Left cardiac atrium (tissue), 4 donors: ENCODE measurements at regions not wholly inside any gene's neighbourhood (a gene's known extent, or its start where the extent isn't known, plus 50 kb on each side); places are given as distances from the start of the nearest gene placed in this dataset.
"Not testable (repeated sequence)": the region's sequence is repeated elsewhere in the genome, so short reads cannot be mapped to it uniquely, and the experiment has no call there.

Source experiments
- ATAC-seq, 2 donors: fragments of 200-7000 bp; cut with Tn5 transposase; one replicate each; pipeline ENCODE4 v1.9.1; 2020; ENCODE audit warnings: mild to moderate bottlenecking in 2 of 2, moderate library complexity in 2 of 2
- DNase-seq: peaks from one replicate; pipeline ENCODE4 v3.0.0-alpha.2; 2020
- intact Hi-C, 2 donors: fragments of 100-400 bp; cut with DNase I; formaldehyde crosslinking; loops; one replicate each; pipeline versions ENCODE4 v1.14.1 to v1.15.1; 2022 to 2023
- donor health status: DM: no; HTN: yes; CAD: no.
- donor health status: DM: no; HTN: yes; CAD: no; lungs with severe emphysema.
- donor health status: DM: yes; HTN: yes; CAD: no.
- donor health status: Dilated cardiomyopathy.

DNA sequence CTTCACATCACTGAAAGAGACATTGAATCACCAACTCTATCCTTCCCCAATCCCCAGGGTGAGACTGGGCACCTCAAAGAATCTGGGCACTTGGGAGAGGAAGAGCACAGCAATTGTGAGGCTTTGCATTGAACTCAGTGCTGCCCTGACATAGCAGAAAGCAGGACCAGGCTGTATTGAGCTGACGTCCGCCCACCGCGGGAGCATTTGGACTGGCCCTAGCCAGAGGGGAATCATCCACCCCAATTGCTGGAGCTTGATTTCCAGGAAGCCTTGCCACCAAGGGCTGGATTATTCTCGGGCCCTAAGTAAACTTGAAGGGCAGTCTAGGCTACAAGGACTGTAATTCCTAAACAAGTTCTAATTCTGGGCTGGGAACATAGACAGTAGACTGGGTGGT, 416.3 kb upstream of the PHF14 start:
- intact Hi-C loops, result loop anchor here in 1 of 2 donors (10.0 kb wide), 1 partner anchor 57 kb away; no protein-coding TSS in a partner anchor
- ATAC-seq, result no peak
- DNase-seq, result no peak

DNA sequence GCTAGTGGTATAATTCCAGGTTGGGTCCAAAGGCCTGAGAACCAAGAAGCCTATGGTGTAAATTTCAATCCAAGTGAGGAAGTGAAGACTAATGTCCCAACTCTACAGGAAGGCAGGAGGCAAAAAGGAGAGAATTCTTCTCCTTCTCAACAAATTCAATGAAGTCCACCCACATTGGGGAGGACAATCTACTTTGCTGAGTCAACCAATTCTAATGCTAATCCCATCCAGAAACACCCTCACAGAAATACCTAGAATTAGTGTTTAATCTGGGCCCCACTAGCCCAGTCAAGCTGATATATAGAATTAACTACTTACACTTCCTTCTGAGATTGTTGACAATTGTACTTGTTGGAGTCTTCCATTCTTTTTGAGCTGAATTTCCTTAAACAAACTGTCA, 413.2 kb upstream of the PHF14 start:
- DNase-seq (no peak), ATAC-seq (no peak)
- intact Hi-C loops, result no loop called here

- ATAC-seq, result no peak
Measured at GRCh38 chr7:10568891-10569290, 404.8 kb upstream of the PHF14 start.

GRCh38 chr7:10571759-10572158, 401.9 kb upstream of the PHF14 start:
- DNase-seq (no peak), ATAC-seq (no peak)
- intact Hi-C loops, result no loop called here

More at GRCh38 chr7:10568891-10569290, 404.8 kb upstream of the PHF14 start:
- no peak for DNase-seq
- intact Hi-C loops, result no loop called here

DNA sequence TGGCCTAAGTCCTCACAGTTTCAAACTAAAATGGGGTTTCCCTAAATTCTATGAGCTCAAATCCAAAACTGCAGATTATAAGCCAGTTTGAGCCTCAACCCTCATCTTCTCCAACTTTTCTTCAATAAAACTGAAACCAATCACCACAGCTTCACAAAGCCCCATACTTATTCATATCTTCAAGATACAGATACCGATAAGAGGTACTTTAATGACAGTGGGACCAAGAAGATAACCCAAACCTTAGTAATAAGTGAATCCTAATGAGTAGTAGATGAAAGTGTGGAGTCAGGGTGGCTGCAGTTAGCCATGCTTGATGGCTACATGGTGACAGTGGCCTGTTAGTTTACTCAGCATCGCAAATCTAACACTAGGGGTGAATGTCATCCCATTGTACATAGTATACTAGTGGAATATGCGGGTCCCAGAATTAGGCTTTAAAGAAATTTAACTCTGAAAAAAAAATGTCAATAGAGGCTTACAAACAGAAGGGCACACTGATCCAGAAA, 395.8 kb upstream of the PHF14 start:
- intact Hi-C loops, result no loop called here
- DNase-seq (no peak), ATAC-seq (no peak)

GRCh38 chr7:10579561-10579960, 394.1 kb upstream of the PHF14 start:
- no peak for ATAC-seq
- no peak for DNase-seq
- intact Hi-C loops, result no loop called here

GRCh38 chr7:10584886-10585285, 388.8 kb upstream of the PHF14 start:
- DNase-seq (no peak), ATAC-seq (no peak)
- intact Hi-C loops, result no loop called here

GRCh38 chr7:10588084-10588483, 385.6 kb upstream of the PHF14 start:
- ATAC-seq, result no peak

DNA sequence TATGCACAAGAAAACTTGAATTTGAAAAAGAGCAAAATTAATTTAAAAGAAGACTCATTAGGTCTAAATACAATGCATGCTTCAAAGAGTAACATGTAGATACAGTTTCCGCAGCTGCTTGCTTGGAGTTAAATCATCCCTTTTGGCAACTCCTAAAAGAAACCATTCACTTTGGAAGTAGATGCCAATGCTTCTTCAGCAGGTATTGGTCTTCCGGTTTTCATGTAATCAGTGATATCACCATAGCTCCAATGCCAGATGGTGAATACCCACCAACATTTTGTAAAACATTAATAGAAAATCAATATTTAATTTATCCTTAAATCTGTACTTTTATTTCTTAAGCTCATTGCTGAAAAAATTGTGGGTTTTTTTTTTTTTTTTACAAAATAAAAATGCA, 381.1 kb upstream of the PHF14 start:
- no peak for ATAC-seq

More at GRCh38 chr7:10588084-10588483, 385.6 kb upstream of the PHF14 start:
- intact Hi-C loops, result no loop called here
- DNase-seq, result no peak

DNA sequence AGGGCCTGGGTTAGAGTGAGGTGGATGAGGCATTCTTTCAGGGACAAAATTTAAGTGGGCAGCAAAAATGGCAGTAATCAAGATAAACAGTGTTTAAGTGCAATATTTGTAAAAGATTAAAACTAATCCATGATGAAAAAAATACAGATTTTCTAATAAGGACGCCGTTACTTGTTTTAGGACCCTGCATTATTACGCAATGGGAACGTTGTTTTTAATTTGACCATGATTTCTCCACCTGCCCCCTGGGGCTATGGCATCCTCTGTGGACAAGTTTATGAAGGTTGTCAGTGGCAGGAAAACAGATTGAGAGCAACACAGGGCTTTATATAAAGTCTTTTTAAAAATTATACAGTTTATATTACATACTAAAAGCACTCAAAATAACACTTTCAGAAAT, 380.6 kb upstream of the PHF14 start:
- no peak for DNase-seq
- intact Hi-C loops, result no loop called here
- no peak for ATAC-seq

More for the DNA sequence above, 381.1 kb upstream of the PHF14 start:
- no peak for DNase-seq
- intact Hi-C loops, result no loop called here

- ATAC-seq (no peak), DNase-seq (no peak)
- intact Hi-C loops, result no loop called here
Measured at GRCh38 chr7:10596827-10597226, 376.8 kb upstream of the PHF14 start.

DNA sequence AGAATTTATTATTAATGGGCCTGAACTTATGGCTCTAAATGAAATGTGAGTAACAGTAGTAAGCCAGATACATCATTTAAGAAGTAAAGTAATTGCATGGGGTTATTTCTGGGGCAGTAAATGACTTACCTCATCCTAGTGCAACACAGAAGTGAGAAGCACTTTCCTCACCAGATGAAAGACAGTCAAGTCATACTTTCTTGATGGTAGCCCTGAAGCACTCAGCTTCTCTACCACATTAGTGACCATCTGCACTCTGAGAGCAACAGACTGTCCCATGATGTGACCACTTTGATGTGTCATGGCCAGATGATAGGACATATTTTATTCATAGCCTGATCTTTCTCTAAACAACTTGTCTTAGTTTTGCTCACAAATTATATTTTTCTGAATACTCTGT, 369.5 kb upstream of the PHF14 start:
- DNase-seq, result no peak
- ATAC-seq, result no peak
- intact Hi-C loops, result no loop called here

- intact Hi-C loops, result loop anchor here in 1 of 2 donors (10.0 kb wide), 1 partner anchor 58 kb away; no protein-coding TSS in a partner anchor
- DNase-seq (no peak), ATAC-seq (no peak)
Measured at GRCh38 chr7:10612950-10613349, 360.7 kb upstream of the PHF14 start.

DNA sequence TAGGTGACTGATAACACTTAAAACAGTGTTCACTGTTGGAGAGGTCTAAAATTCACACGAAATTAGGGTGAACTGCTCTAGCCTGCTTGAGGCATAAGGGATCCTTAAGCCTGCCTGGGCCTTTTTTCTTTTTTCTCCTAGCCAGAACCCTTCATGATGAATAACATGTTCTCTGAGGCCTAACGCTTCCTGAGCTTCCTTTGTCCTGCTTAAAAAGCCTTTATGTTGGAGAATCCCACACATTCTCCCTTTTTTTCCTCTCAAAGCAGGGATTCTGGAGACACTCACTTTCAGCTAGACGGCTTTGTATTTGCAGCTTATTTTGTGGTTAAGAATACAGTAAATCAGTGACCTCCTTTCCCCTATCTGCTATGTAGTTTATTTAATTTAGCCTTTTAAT, 354.7 kb upstream of the PHF14 start:
- ATAC-seq (no peak), DNase-seq (no peak)
- intact Hi-C loops, result loop anchor here in 1 of 2 donors (10.0 kb wide), 1 partner anchor 64 kb away; no protein-coding TSS in a partner anchor

GRCh38 chr7:10632712-10633111, 341.0 kb upstream of the PHF14 start:
- intact Hi-C loops, result no loop called here
- no peak for DNase-seq
- ATAC-seq, result no peak

DNA sequence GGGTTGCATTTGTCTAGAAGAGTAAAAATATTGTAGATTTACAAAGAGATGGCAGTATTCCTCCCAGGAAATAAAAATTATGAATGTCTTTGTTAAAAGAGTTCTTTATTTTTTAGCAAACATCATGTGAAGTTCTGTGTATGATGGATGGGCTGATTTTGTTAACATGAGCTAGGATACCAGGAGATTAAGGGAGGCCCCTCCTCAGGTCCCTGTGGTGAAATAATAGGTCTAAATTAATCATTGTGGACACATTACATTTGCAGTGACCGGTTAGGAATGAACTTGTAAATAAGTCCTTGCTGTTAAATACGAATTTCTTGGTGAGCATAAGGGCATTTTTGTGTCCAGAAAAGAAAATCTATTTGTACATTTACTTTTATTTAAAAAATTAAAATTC, 339.4 kb upstream of the PHF14 start:
- no peak for DNase-seq
- intact Hi-C loops, result no loop called here
- ATAC-seq, result no peak

DNA sequence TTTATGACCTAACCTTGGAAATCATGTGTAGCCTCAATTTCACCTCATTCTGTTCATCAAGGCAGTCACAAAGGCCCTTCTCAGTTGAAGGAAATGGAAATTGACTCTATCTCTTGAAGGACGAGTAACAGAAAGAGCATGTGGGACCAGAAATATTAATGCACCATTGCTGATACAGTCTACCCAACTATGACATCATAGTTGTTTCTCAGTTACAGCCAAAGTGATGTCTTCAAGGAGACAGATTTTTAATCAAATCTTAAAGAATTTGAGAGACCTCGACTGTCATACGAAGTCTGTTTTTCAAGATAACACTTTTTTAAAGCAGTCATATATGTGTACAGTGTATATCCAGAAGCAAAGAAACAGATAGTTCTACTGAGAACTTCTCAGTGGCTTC, 335.7 kb upstream of the PHF14 start:
- intact Hi-C loops, result no loop called here
- DNase-seq (no peak), ATAC-seq (no peak)

DNA sequence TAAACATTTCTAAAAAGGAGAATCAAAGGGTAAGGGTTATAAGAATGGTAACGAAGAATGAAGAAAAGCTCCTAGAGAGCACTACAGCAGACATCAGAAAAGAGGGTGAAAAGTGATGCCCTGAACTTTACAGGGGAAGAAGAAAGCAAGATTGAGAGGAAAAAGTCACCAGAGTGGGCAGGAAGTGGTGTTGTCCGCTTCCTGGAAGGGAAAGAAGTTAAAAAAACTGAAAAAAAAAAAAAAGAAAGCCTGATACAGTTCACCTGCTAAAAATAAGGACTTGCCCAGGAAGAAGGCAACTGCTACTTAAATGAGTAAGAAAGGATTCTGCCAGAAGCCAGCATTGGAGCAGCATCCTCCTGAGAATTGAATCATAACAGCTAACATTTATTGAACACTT, 330.1 kb upstream of the PHF14 start:
- intact Hi-C loops, result no loop called here
- ATAC-seq (no peak), DNase-seq (no peak)

GRCh38 chr7:10644849-10645248, 328.8 kb upstream of the PHF14 start:
- DNase-seq, result no peak
- no peak for ATAC-seq
- intact Hi-C loops, result no loop called here

GRCh38 chr7:10646194-10646593, 327.5 kb upstream of the PHF14 start:
- ATAC-seq, result no peak
- DNase-seq, result no peak
- intact Hi-C loops, result no loop called here

- DNase-seq (no peak), ATAC-seq (no peak)
- intact Hi-C loops, result no loop called here
Measured at GRCh38 chr7:10648289-10648688, 325.4 kb upstream of the PHF14 start.

GRCh38 chr7:10649120-10649519, 324.6 kb upstream of the PHF14 start:
- DNase-seq, intact Hi-C loops, ATAC-seq: not testable (repeated sequence)
